Smooth muscle cell (in vitro differentiated cells): ENCODE measurements at regions not wholly inside any gene's neighbourhood (a gene's known extent, or its start where the extent isn't known, plus 50 kb on each side); places are given as distances from the start of the nearest gene placed in this dataset.

Experiments
- DNase-seq: peaks from one replicate; lab custom pipeline; 2025; ENCODE audit not compliant: unreplicated experiment; lab: John Stamatoyannopoulos, UW
- H2AFZ ChIP-seq: fragments of 200-600 bp; sonication (generic); 2 replicates; pipeline ENCODE4 v1.6.0; 2016; ENCODE audit warnings: antibody characterized with exemption, low read depth, mild to moderate bottlenecking
- H3F3A ChIP-seq: fragments of 200-600 bp; sonication (generic); 2 replicates; pipeline ENCODE4 v1.6.0; 2017; ENCODE audit warnings: antibody characterized with exemption, low read depth
- H3K27ac ChIP-seq: fragments of 200-600 bp; sonication (generic); 2 replicates; pipeline ENCODE4 v1.5.1; 2016; ENCODE audit warnings: low read depth, mild to moderate bottlenecking
- H3K27me3 ChIP-seq: fragments of 200-600 bp; sonication (generic); 2 replicates; pipeline ENCODE4 v1.6.1; 2016; ENCODE audit warnings: low read depth, mild to moderate bottlenecking
- H3K36me3 ChIP-seq: fragments of 200-600 bp; sonication (generic); 2 replicates; pipeline ENCODE4 v1.5.1; 2016; ENCODE audit warnings: low read depth
- H3K4me1 ChIP-seq: fragments of 200-600 bp; sonication (generic); 2 replicates; pipeline ENCODE4 v1.5.1; 2016; ENCODE audit warnings: low read depth
- H3K4me2 ChIP-seq: fragments of 200-600 bp; sonication (generic); 2 replicates; pipeline ENCODE4 v1.6.0; 2016; ENCODE audit warnings: mild to moderate bottlenecking
- H3K4me3 ChIP-seq: fragments of 200-600 bp; sonication (generic); 2 replicates; pipeline ENCODE4 v1.5.1; 2016; ENCODE audit warnings: mild to moderate bottlenecking
- H3K79me2 ChIP-seq: fragments of 200-600 bp; sonication (generic); 2 replicates; pipeline ENCODE4 v1.6.0; 2016; ENCODE audit warnings: low read depth, mild to moderate bottlenecking
- H3K9ac ChIP-seq: fragments of 200-600 bp; sonication (generic); 2 replicates; pipeline ENCODE4 v1.6.0; 2016; ENCODE audit warnings: low read depth
- H3K9me3 ChIP-seq: fragments of 200-600 bp; sonication (generic); replicated peaks from 2 replicates; pipeline ENCODE4 v1.5.1; 2016; ENCODE audit warnings: low read depth
- H4K20me1 ChIP-seq: fragments of 200-600 bp; sonication (generic); 2 replicates; pipeline ENCODE4 v1.6.0; 2016; ENCODE audit warnings: low read depth
- CTCF ChIP-seq: fragments of 200-600 bp; sonication (generic); IDR thresholded peaks from 2 replicates; pipeline ENCODE4 v1.5.1; 2017; ENCODE audit warnings: borderline replicate concordance, mild to moderate bottlenecking, antibody characterized with exemption; ENCODE audit not compliant: insufficient read depth, poor library complexity, severe bottlenecking
- WGBS: methylation state at CpG from one replicate; pipeline ENCODE4 v1.1.7; 2016; ENCODE audit warnings: low lambda C conversion rate; 5-methylcytosine and 5-hydroxymethylcytosine counted together

- Histone ChIP-seq H3K4me3 (no peak overlapping the region), H3K9ac (no peak overlapping the region), H3F3A (no peaks in the 10 kb centered on the region), H3K4me1 (no peaks in the 10 kb centered on the region), H4K20me1 (no peaks in the 10 kb centered on the region), H3K9me3 (no peaks in the 10 kb centered on the region), H3K36me3 (no peaks in the 10 kb centered on the region), H3K4me2 (no peak overlapping the region), H2AFZ (no peak overlapping the region), H3K27ac (no peak overlapping the region), H3K27me3 (no peaks in the 10 kb centered on the region), H3K79me2 (no peaks in the 10 kb centered on the region)
- no peak for DNase-seq
- TF ChIP-seq CTCF, result no peak
- WGBS, result 84% methylated on average over 6 of the region's 6 CpGs
Observed at GRCh38 chr18:56493531-56493930, 144.9 kb downstream of the TXNL1 start.

GRCh38 chr18:56492136-56492535, 146.3 kb downstream of the TXNL1 start:
- H3F3A ChIP-seq, result no peaks in the 10 kb centered on the region
- no peaks in the 10 kb centered on the region for H3K27me3 ChIP-seq
- TF ChIP-seq CTCF, result no peak
- no peak overlapping the region for H2AFZ ChIP-seq
- DNase-seq, result no peak
- no peak overlapping the region for H3K4me3 ChIP-seq
- no peaks in the 10 kb centered on the region for H3K4me1 ChIP-seq
- H4K20me1 ChIP-seq, result no peaks in the 10 kb centered on the region
- no peak overlapping the region for H3K27ac ChIP-seq
- no peaks in the 10 kb centered on the region for H3K79me2 ChIP-seq
- no peaks in the 10 kb centered on the region for H3K9me3 ChIP-seq
- no peak overlapping the region for H3K9ac ChIP-seq
- no peaks in the 10 kb centered on the region for H3K36me3 ChIP-seq
- no peak overlapping the region for H3K4me2 ChIP-seq

- 85% methylated on average over 4 of the region's 4 CpGs for WGBS
- H3K4me1 ChIP-seq, result no peaks in the 10 kb centered on the region
- H3K79me2 ChIP-seq, result no peaks in the 10 kb centered on the region
- no peaks in the 10 kb centered on the region for H3F3A ChIP-seq
- no peaks in the 10 kb centered on the region for H3K27me3 ChIP-seq
- no peaks in the 10 kb centered on the region for H3K36me3 ChIP-seq
- H2AFZ ChIP-seq, result no peak overlapping the region
- H4K20me1 ChIP-seq, result no peaks in the 10 kb centered on the region
- H3K4me2 ChIP-seq, result no peak overlapping the region
- no peak overlapping the region for H3K9ac ChIP-seq
- DNase-seq, result no peak
- H3K9me3 ChIP-seq, result no peaks in the 10 kb centered on the region
- no peak for TF ChIP-seq CTCF
- H3K27ac ChIP-seq, result no peak overlapping the region
- no peak overlapping the region for H3K4me3 ChIP-seq
Observed at GRCh38 chr18:56490942-56491341, 147.4 kb downstream of the TXNL1 start.

GRCh38 chr18:56489893-56490292, 148.5 kb downstream of the TXNL1 start:
- 95% methylated on average over 5 of the region's 5 CpGs for WGBS
- TF ChIP-seq CTCF, result no peak
- no peak for DNase-seq
- Histone ChIP-seq H3K36me3 (no peaks in the 10 kb centered on the region), H4K20me1 (no peaks in the 10 kb centered on the region), H3K9ac (no peak overlapping the region), H3F3A (no peaks in the 10 kb centered on the region), H3K4me3 (no peak overlapping the region), H3K27ac (no peak overlapping the region), H2AFZ (no peak overlapping the region), H3K27me3 (no peaks in the 10 kb centered on the region), H3K4me1 (no peaks in the 10 kb centered on the region), H3K4me2 (no peak overlapping the region), H3K9me3 (no peaks in the 10 kb centered on the region), H3K79me2 (no peaks in the 10 kb centered on the region)
